ENCODE measurements at regions not wholly inside any gene's neighbourhood (a gene's known extent, or its start where the extent isn't known, plus 50 kb on each side); places are given as distances from the start of the nearest gene placed in this dataset.

GRCh38 chr11:70851308-70851707 lies 401.1 kb downstream of the SHANK2 start:
- TF ChIP-seq POLR2A (IDR thresholded peaks at IDR 0.05), result no peak
- TF ChIP-seq CTCF (IDR thresholded peaks at IDR 0.05), result no peak
